Esophagus (tissue), 2 donors: ENCODE measurements at regions not wholly inside any gene's neighbourhood (a gene's known extent, or its start where the extent isn't known, plus 50 kb on each side); places are given as distances from the start of the nearest gene placed in this dataset.

Experiments
- H3K27ac ChIP-seq, 2 donors: one replicate each; pipeline ENCODE4 v1.5.1; 2013; ENCODE audit warnings: low read depth in 2 of 2, mild to moderate bottlenecking in 2 of 2, inconsistent platforms in 1 of 2, low read length in 1 of 2, moderate library complexity in 1 of 2
- H3K27me3 ChIP-seq, 2 donors: one replicate each; pipeline ENCODE4 v1.6.1; 2013; ENCODE audit warnings: low read length in 2 of 2, control low read depth in 1 of 2, mild to moderate bottlenecking in 1 of 2; ENCODE audit not compliant: insufficient read depth in 2 of 2, control insufficient read depth in 1 of 2
- H3K36me3 ChIP-seq, 2 donors: one replicate each; pipeline ENCODE4 v1.6.1; 2013; ENCODE audit warnings: low read length in 1 of 2; ENCODE audit not compliant: control insufficient read depth in 2 of 2, insufficient read depth in 2 of 2
- H3K4me1 ChIP-seq, 2 donors: one replicate each; pipeline ENCODE4 v1.6.1; 2013; ENCODE audit warnings: low read length in 1 of 2; ENCODE audit not compliant: control insufficient read depth in 2 of 2, insufficient read depth in 2 of 2
- H3K4me3 ChIP-seq, 2 donors: one replicate each; pipeline ENCODE4 v1.5.1; 2013; ENCODE audit warnings: low read length in 2 of 2, mild to moderate bottlenecking in 2 of 2, low read depth in 1 of 2, moderate library complexity in 1 of 2
- H3K9me3 ChIP-seq, 2 donors: one replicate each; pipeline ENCODE4 v1.6.1; 2013; ENCODE audit warnings: mild to moderate bottlenecking in 2 of 2, low read depth in 1 of 2, low read length in 1 of 2, moderate library complexity in 1 of 2; ENCODE audit not compliant: control insufficient read depth in 2 of 2, insufficient read depth in 1 of 2
- WGBS, 2 donors: extraction: QIAGEN DNeasy Blood & Tissue Kit; methylation state at CpG; one replicate each; pipeline ENCODE4 v1.1.7; 2013; 5-methylcytosine and 5-hydroxymethylcytosine counted together
- donor health status: healthy with polysubstance abuse.
- donor health status: Bipolar disorder and iron deficiency.

GRCh38 chr7:51647486-51647885 is 330.9 kb upstream of the COBL start:
- WGBS, 2 donors: 43 to 53% methylated on average over 5 of the region's 5 CpGs
- Histone ChIP-seq H3K36me3 (no peaks in the 10 kb centered on the region), H3K4me1 (peaks cover 3% of the 10 kb centered on the region in 2 donors), H3K27ac (no peak overlapping the region), H3K27me3 (peaks cover 0 to 4% of the 10 kb centered on the region in 2 donors), H3K9me3 (peaks cover 0 to 5% of the 10 kb centered on the region in 2 donors), H3K4me3 (no peak overlapping the region)

DNA sequence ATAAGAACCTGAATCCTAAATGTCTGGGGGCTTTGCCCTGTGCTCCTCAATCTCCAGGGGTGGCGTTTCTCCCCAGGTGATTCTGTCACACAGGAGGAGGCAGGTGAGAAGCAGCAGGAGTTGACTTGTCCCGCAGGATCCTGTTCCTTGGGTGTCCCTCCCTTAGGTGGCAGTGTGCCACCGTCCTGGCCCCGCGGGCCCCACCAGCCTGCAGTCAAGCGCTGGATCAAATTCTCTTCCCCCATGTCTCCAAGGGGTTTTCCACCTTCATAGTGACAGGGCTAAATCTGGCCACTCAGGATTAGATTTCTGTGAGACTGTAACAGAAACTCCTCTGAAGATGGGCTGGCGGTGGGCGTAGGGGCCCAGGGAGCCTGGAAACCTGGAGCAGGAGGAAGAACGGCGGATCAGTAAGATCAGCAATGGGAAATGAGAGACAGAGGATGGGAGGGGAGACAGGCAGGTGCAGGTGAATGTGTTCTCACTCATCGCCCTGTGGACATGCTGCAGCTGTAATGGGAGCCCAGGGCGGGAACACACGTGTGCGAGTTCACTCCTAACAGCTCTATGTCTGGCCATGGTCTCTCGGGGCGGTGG is 329.2 kb upstream of the COBL start:
- H3K27me3 ChIP-seq: no peaks in the 10 kb centered on the region
- H3K27ac ChIP-seq: no peak overlapping the region
- 84 to 87% methylated on average over 16 of the region's 16 CpGs for WGBS, 2 donors
- H3K4me3 ChIP-seq: no peak overlapping the region
- no peaks in the 10 kb centered on the region for H3K36me3 ChIP-seq
- peaks cover 3% of the 10 kb centered on the region in 2 donors for H3K4me1 ChIP-seq
- peaks cover 0 to 5% of the 10 kb centered on the region in 2 donors for H3K9me3 ChIP-seq

DNA sequence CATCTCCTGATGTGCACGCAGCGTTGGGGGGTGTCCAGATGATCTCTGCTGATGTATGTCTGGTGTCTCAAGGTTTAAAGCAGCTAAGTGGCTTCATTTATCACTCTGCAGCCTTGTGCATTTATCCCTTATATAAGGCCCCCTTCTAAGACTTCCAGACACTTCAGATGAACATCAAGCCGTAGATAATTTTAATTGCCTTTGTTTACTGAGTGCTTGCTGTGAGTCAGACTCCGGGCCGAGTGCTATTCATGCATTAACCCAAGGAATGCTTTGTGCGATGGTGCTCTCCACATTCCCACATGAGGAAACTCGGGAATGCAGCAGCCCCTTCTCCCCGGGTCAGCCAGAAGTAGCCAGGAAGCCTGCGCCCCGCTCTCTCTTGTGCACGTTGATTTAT is 328.6 kb upstream of the COBL start:
- no peak overlapping the region for H3K27ac ChIP-seq
- H3K36me3 ChIP-seq: no peaks in the 10 kb centered on the region
- peaks cover 3% of the 10 kb centered on the region in 2 donors for H3K4me1 ChIP-seq
- WGBS, 2 donors: 55 to 57% methylated on average over 11 of the region's 11 CpGs
- peaks cover 0 to 3% of the 10 kb centered on the region in 2 donors for H3K9me3 ChIP-seq
- H3K27me3 ChIP-seq: no peaks in the 10 kb centered on the region
- H3K4me3 ChIP-seq: no peak overlapping the region

GRCh38 chr7:51644216-51644615 is 327.6 kb upstream of the COBL start:
- Histone ChIP-seq H3K36me3 (no peaks in the 10 kb centered on the region), H3K9me3 (peaks cover 0 to 2% of the 10 kb centered on the region in 2 donors), H3K4me1 (peaks cover 3% of the 10 kb centered on the region in 2 donors), H3K4me3 (no peak overlapping the region), H3K27ac (no peak overlapping the region), H3K27me3 (no peaks in the 10 kb centered on the region)
- 73 to 89% methylated on average over 2 of the region's 2 CpGs for WGBS, 2 donors

GRCh38 chr7:51640841-51641240 is 324.2 kb upstream of the COBL start:
- Histone ChIP-seq H3K4me1 (no peaks in the 10 kb centered on the region), H3K27me3 (no peaks in the 10 kb centered on the region), H3K27ac (no peak overlapping the region), H3K9me3 (no peaks in the 10 kb centered on the region), H3K36me3 (no peaks in the 10 kb centered on the region), H3K4me3 (no peak overlapping the region)
- 63 to 79% methylated on average over 9 of the region's 9 CpGs for WGBS, 2 donors

DNA sequence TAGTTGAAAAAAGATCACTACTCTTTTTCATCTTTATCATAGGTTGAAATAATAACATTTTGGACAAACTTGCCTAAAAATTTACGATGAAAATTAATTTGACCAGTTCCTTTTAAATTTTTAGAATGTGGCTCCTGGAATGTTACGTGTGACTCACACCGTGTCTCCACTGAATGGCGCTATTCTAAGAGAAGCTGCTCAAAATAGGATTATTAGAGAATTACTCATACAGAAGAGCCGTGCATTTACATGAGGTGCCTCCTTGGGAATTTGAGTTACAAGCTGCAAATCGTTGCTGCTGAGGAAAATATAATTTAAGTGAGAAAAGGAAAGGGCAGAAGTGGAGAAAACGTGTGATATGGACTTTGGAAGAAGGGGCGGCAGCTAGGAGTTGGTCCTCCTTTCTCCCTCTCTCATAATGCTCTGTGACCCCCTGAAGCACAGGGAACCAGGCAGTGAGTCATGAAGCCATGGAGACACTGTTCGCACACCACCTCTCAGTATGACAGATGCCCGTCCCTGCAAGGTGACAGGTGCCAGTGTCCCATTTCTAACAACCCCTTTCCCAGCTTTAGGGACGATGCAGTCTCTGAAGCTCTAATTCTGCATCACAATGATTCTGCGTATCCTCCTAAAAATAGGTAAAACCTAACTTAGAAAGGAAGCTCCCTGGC is 323.2 kb upstream of the COBL start:
- Histone ChIP-seq H3K4me1 (no peaks in the 10 kb centered on the region), H3K4me3 (no peak overlapping the region), H3K36me3 (no peaks in the 10 kb centered on the region), H3K9me3 (no peaks in the 10 kb centered on the region), H3K27me3 (no peaks in the 10 kb centered on the region), H3K27ac (no peak overlapping the region)
- WGBS, 2 donors: 74 to 78% methylated on average over 12 of the region's 12 CpGs

DNA sequence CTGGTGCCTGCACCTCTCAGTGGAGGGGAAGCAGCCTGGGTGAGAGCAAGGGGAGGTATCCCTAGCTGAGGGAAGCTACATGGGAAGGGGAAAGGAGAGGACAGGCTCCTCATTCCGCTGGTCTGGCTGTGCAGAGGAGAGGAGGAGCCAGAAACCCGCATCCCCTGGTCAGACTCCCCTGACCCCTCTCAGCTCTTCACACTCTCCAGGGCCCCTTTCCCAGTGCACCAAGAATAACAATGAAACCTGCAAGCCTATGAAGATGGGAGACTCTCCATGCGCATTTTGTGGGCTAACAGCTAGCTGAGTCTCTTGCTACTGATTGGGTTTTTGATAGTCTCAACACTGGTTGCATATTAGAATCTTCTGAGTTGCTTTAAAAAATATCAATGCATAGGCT is 319.9 kb upstream of the COBL start:
- Histone ChIP-seq H3K36me3 (no peaks in the 10 kb centered on the region), H3K9me3 (no peaks in the 10 kb centered on the region), H3K27me3 (no peaks in the 10 kb centered on the region), H3K4me1 (no peaks in the 10 kb centered on the region), H3K27ac (no peak overlapping the region), H3K4me3 (no peak overlapping the region)
- 87 to 91% methylated on average over 3 of the region's 3 CpGs for WGBS, 2 donors

- 62 to 77% methylated on average over 5 of the region's 5 CpGs for WGBS, 2 donors
- Histone ChIP-seq H3K4me3 (no peak overlapping the region), H3K4me1 (no peaks in the 10 kb centered on the region), H3K27me3 (no peaks in the 10 kb centered on the region), H3K36me3 (no peaks in the 10 kb centered on the region), H3K9me3 (peaks cover 0 to 2% of the 10 kb centered on the region in 2 donors), H3K27ac (no peak overlapping the region)
These were observed 319.2 kb upstream of the COBL start for GRCh38 chr7:51635775-51636174.

GRCh38 chr7:51634538-51634937 is 317.9 kb upstream of the COBL start:
- Histone ChIP-seq H3K36me3 (no peaks in the 10 kb centered on the region), H3K9me3 (peaks cover 0 to 4% of the 10 kb centered on the region in 2 donors), H3K27me3 (no peaks in the 10 kb centered on the region), H3K4me3 (no peak overlapping the region), H3K4me1 (no peaks in the 10 kb centered on the region), H3K27ac (no peak overlapping the region)
- WGBS, 2 donors: 57 to 76% methylated on average over 2 of the region's 2 CpGs

GRCh38 chr7:51634025-51634424 is 317.4 kb upstream of the COBL start:
- Histone ChIP-seq H3K27ac (no peak overlapping the region), H3K27me3 (no peaks in the 10 kb centered on the region), H3K36me3 (no peaks in the 10 kb centered on the region), H3K4me3 (no peak overlapping the region), H3K4me1 (no peaks in the 10 kb centered on the region), H3K9me3 (peaks cover 3 to 4% of the 10 kb centered on the region in 2 donors)
- WGBS, 2 donors: 74 to 77% methylated on average over 2 of the region's 2 CpGs
